SK-N-MC (cell line): ENCODE measurements at regions not wholly inside any gene's neighbourhood (a gene's known extent, or its start where the extent isn't known, plus 50 kb on each side); places are given as distances from the start of the nearest gene placed in this dataset.
"Not testable (repeated sequence)": the region's sequence is repeated elsewhere in the genome, so short reads cannot be mapped to it uniquely, and the experiment has no call there.

Experiments used
- DNase-seq: peaks from one replicate; pipeline ENCODE4 v3.0.0-alpha.2; 2011; ENCODE audit warnings: low read depth, low spot score
- H3K27ac ChIP-seq: fragments of 200-600 bp; sonication (generic); 2 replicates; pipeline ENCODE4 v1.5.1; 2016; ENCODE audit warnings: mixed run types
- H3K36me3 ChIP-seq: fragments of 200-600 bp; sonication (generic); 2 replicates; pipeline ENCODE4 v1.6.1; 2017; ENCODE audit warnings: antibody characterized with exemption, low read length, mixed read lengths; ENCODE audit not compliant: insufficient read depth
- H3K4me3 ChIP-seq: fragments of 200-600 bp; sonication (generic); 2 replicates; pipeline ENCODE4 v1.5.1; 2016
- H3K9ac ChIP-seq: fragments of 200-600 bp; sonication (generic); 2 replicates; pipeline ENCODE4 v1.8.0; 2017; ENCODE audit warnings: mixed run types, mixed read lengths; ENCODE audit not compliant: insufficient read length
- H3K9me3 ChIP-seq: fragments of 200-600 bp; sonication (generic); 2 replicates; pipeline ENCODE4 v1.6.1; 2017; ENCODE audit warnings: low read depth, mild to moderate bottlenecking, antibody characterized with exemption, low read length, moderate library complexity, mixed read lengths
- EZH2 ChIP-seq: fragments of 200-600 bp; sonication (generic); IDR thresholded peaks from one replicate; pipeline ENCODE4 v1.6.1; 2017; ENCODE audit warnings: antibody characterized with exemption
- FOXP2 ChIP-seq: optimal IDR thresholded peaks from 2 replicates; pipeline ENCODE3; 2011; ENCODE audit warnings: mild to moderate bottlenecking, moderate library complexity; ENCODE audit not compliant: insufficient read depth; ENCODE audit errors: extremely low read length, control extremely low read depth
- POLR2AphosphoS5 ChIP-seq: IDR thresholded peaks from 2 replicates; pipeline ENCODE4 v1.6.1; 2012; ENCODE audit warnings: mild to moderate bottlenecking, low read depth, low read length, borderline replicate concordance

DNA sequence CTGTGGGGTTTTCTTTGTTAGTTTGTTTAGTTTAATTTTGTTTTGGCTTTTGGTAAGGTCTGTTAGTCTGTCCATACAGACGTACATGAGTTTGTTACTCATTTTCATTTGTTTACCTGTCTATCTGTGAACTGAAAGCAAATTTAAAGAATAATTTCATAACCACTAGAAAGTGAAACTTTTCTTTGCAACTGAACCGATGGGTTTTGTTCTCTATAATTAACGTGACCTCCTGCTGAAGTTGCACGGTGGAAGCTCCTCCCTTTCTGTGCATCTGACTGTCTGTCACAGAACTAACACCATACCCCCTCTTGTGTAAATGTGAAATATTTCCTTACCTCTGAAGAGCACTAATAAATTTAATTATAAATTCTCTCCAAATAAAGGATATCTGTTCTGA, 595.5 kb downstream of the GALC start:
- H3K4me3 ChIP-seq = no peak overlapping the region
- no peak overlapping the region for H3K9ac ChIP-seq
- no peak for TF ChIP-seq FOXP2
- no peak for TF ChIP-seq POLR2AphosphoS5
- TF ChIP-seq EZH2 = no peak
- no peaks in the 10 kb centered on the region for H3K36me3 ChIP-seq
- H3K9me3 ChIP-seq = no peaks in the 10 kb centered on the region
- DNase-seq = no peak
- no peak overlapping the region for H3K27ac ChIP-seq

DNA sequence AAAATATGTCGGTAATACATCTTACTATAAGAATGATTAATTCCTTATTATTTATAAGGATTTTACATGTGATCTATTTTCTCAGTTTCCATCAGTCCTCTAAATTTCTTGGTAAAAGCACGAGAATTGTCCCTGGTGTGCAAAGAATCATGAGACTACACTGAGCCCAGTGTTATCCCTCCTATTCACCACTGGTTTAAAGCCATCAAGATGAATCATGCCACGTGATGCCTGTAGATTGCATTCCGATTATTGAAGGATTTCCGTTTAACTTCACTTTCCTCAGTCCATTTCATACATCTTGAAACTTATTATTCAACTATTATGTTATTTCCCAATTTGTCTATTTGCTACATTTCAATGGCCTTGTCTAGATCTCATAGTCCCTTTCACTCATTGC, 601.9 kb downstream of the GALC start:
- H3K9me3 ChIP-seq = no peaks in the 10 kb centered on the region

DNA sequence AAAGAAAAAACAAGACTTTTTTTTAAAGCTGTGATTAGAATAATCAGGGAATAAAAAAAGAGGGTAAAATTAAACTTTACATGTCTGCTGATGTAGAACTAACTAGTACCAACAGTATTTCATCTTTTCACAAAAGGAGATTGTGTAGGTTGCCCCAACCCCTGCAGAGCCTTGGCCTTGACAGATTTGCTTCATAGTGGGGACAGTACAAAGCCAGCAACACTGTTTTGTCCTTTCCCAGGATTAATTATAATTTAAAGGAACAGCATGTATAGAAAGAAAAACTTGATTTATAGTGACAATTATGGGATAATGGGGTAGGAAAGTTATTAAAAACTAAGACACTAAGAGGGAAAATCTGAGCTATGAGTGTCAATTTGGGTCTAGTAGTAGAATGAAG, 604.0 kb downstream of the GALC start:
- Histone ChIP-seq H3K36me3 (no peaks in the 10 kb centered on the region), H3K4me3 (no peak overlapping the region), H3K27ac (no peak overlapping the region), H3K9ac (no peak overlapping the region), H3K9me3 (no peaks in the 10 kb centered on the region)
- TF ChIP-seq FOXP2 (no peak), EZH2 (no peak), POLR2AphosphoS5 (no peak)
- no peak for DNase-seq

More for the DNA sequence above, 601.9 kb downstream of the GALC start:
- Histone ChIP-seq H3K4me3 (no peak overlapping the region), H3K9ac (no peak overlapping the region), H3K27ac (no peak overlapping the region), H3K36me3 (no peaks in the 10 kb centered on the region)
- DNase-seq = no peak
- no peak for TF ChIP-seq EZH2

DNA sequence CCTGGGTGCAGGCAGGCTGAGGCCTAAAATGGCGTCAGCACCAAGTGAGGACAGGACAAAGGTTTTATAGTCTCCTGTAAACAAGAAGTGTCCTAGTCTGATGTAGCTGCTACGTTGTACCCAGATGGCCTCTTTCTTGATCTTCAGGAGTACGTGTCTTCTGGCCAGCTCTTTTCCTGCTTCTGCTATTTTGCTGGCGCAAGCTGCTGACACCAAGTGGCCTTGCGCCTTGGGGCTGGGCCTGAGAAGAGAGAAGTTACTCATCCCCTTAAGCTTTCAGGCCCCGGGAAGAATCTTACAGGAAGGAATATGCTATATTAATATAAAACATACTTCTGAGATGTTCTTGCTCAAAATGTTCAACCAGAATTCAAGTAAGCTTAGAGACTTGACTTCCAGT, 605.2 kb downstream of the GALC start:
- no peak for DNase-seq
- TF ChIP-seq FOXP2 (no peak), EZH2 (no peak), POLR2AphosphoS5 (no peak)
- Histone ChIP-seq H3K27ac (no peak overlapping the region), H3K36me3 (no peaks in the 10 kb centered on the region), H3K9ac (no peak overlapping the region), H3K4me3 (no peak overlapping the region), H3K9me3 (no peaks in the 10 kb centered on the region)

DNA sequence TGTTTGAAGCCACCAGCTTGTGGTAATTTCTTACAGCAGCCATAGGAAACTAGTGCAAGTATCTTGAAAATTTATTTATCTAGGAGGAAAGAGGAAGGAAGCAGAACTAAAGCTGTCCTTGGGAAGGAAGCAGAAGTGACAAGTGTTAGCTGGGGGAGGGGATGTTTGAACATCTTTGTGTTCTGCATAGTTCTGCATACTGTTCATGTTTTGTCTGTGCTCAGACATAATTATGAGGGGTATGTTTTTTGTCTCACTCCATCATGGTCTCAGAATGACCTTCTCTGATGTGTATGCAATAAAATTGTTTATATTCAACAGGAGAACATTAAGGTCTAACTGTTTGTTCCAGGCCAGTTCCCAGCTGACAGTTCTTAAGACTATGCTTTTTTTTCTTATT, 606.5 kb downstream of the GALC start:
- no peak for TF ChIP-seq POLR2AphosphoS5
- TF ChIP-seq EZH2 = no peak
- no peak for TF ChIP-seq FOXP2
- DNase-seq = no peak
- Histone ChIP-seq H3K27ac (no peak overlapping the region), H3K4me3 (no peak overlapping the region), H3K9ac (no peak overlapping the region), H3K36me3 (no peaks in the 10 kb centered on the region), H3K9me3 (no peaks in the 10 kb centered on the region)

DNA sequence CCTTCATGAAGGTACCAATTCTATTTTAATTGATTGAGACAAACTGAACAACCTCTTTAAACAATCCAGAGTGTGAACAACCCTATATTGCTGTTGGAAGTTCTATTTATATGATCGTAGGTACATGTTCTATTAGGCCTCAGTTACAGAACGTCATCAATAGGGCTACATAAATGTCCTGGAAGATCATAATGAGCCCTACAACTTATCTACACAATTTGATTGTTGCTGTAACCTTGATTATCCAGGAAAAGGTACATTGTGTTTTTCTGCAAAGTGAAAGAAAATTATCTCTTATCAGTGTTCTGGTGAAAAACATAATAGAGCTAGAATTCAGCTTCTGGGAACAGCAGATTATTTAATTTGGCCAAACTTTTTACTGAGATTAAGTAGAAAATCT, 612.9 kb downstream of the GALC start:
- Histone ChIP-seq H3K36me3 (no peaks in the 10 kb centered on the region), H3K4me3 (no peak overlapping the region), H3K9me3 (no peaks in the 10 kb centered on the region), H3K9ac (no peak overlapping the region), H3K27ac (no peak overlapping the region)
- no peak for TF ChIP-seq FOXP2
- no peak for TF ChIP-seq EZH2
- no peak for TF ChIP-seq POLR2AphosphoS5
- no peak for DNase-seq

DNA sequence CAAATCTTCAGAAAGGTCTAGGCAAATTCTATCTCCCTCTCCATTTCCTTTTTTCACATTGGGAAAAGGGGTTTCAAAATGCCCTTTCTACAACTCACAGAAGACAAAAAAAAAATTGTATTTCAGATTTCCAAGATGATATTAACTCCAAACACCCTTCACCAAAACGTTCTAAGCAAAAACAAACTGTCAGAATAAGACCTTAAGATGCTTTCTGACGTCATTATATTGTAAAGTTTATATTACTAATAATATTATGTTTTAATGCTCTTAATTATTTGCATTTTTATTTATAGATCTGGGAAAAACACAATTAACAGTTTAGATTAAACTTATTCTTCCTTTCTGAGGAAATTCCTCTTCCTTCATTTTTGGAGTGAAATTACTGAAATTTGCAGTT, 624.2 kb downstream of the GALC start:
- TF ChIP-seq POLR2AphosphoS5 (no peak), FOXP2 (no peak), EZH2 (no peak)
- H3K9me3 ChIP-seq = no peaks in the 10 kb centered on the region

DNA sequence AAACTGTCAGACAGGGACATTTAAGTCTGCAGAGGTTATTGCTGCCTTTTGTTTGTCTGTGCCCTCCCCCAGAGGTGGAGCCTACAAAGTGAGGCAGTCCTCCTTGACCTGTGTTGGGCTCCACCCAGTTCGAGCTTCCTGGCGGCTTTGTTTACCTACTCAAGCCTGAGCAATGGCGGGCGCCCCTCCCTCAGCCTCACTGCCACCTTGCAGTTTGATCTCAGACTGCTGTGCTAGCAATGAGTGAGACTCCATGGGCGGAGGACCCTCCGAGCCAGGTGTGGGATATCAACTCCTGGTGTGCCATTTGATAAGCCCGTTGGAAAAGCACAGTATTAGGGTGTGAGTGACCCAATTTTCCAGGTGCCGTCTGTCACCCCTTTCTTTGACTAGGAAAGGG, 632.7 kb downstream of the GALC start:
- not testable (repeated sequence) for H3K9ac ChIP-seq, H3K36me3 ChIP-seq, H3K27ac ChIP-seq, H3K4me3 ChIP-seq, DNase-seq, H3K9me3 ChIP-seq

More for the DNA sequence above, 624.2 kb downstream of the GALC start:
- H3K27ac ChIP-seq = no peak overlapping the region
- no peak overlapping the region for H3K9ac ChIP-seq
- no peak overlapping the region for H3K4me3 ChIP-seq
- DNase-seq = no peak
- no peaks in the 10 kb centered on the region for H3K36me3 ChIP-seq

DNA sequence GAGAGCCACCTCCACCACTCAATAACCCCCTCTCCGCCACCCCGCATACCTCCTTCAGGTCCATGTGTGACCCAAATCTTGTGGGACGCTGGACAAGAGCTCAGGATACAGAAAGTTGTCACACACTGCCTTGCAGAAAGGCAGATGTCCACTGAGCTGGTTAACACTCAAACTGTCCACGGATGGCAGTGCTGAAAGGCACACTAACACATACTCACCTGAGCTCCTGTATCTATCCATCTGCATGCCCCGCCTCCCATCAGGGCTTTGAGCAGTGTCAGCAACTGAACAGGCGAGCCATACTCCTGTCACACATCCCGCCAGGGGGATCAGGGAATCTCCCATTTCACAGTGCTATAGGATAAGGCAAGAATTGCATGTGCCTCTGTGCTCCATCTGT, 642.0 kb downstream of the GALC start:
- Histone ChIP-seq H3K27ac (no peak overlapping the region), H3K4me3 (no peak overlapping the region), H3K36me3 (no peaks in the 10 kb centered on the region), H3K9me3 (no peaks in the 10 kb centered on the region), H3K9ac (no peak overlapping the region)
- TF ChIP-seq EZH2 = no peak
- TF ChIP-seq FOXP2 = no peak
- DNase-seq = no peak

DNA sequence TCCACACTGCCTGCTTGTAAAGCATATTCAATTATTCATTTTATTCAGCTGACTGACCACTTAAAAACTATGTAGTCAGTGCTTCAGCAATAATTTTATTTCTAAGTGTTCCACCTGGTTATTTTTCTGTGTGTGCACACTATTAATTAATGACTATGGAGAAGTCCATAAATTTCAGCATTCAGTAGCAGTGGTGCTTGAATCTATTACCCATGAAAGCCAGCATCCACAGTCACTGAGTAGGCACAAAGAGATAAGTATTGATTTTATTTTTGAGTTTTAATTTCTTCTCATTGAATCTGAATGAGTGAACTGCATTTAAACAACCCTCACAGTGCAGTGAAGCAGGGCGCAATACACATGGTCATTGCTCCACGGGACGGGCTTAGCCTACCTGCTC, 643.1 kb downstream of the GALC start:
- no peaks in the 10 kb centered on the region for H3K36me3 ChIP-seq
- no peak overlapping the region for H3K9ac ChIP-seq
- TF ChIP-seq FOXP2 = no peak
- no peak overlapping the region for H3K4me3 ChIP-seq
- no peaks in the 10 kb centered on the region for H3K9me3 ChIP-seq
- no peak overlapping the region for H3K27ac ChIP-seq
- no peak for DNase-seq
